Neural cell (in vitro differentiated cells): ENCODE measurements at regions not wholly inside any gene's neighbourhood (a gene's known extent, or its start where the extent isn't known, plus 50 kb on each side); places are given as distances from the start of the nearest gene placed in this dataset.

Experiments
- H2AFZ ChIP-seq: fragments of 200-600, 300-800 bp; sonication (generic), shearing (Covaris generic); 2 replicates; pipeline ENCODE4 v1.6.0; 2014; ENCODE audit warnings: low read depth, mild to moderate bottlenecking, antibody characterized with exemption, low read length, moderate library complexity
- H3F3A ChIP-seq: fragments of 200-600 bp; shearing (Covaris generic); 2 replicates; pipeline ENCODE4 v1.6.1; 2016; ENCODE audit warnings: mild to moderate bottlenecking, moderate library complexity, mixed read lengths, antibody characterized with exemption, low read length; ENCODE audit not compliant: insufficient read depth, poor library complexity, severe bottlenecking
- H3K27ac ChIP-seq: fragments of 200-600, 300-800 bp; sonication (generic), shearing (Covaris generic); 2 replicates; pipeline ENCODE4 v1.5.1; 2014; ENCODE audit warnings: mild to moderate bottlenecking, low read length, moderate library complexity
- H3K27me3 ChIP-seq: fragments of 300-800, 200-600 bp; sonication (generic), shearing (Covaris generic); 2 replicates; pipeline ENCODE4 v1.6.0; 2014; ENCODE audit warnings: mild to moderate bottlenecking, low read depth, low read length, moderate library complexity; ENCODE audit not compliant: insufficient read depth
- H3K36me3 ChIP-seq: fragments of 300-800, 200-600 bp; sonication (generic), shearing (Covaris generic); 2 replicates; pipeline ENCODE4 v1.5.1; 2014; ENCODE audit warnings: mild to moderate bottlenecking, antibody characterized with exemption, low read length, moderate library complexity; ENCODE audit not compliant: insufficient read depth
- H3K4me2 ChIP-seq: fragments of 300-800, 200-600 bp; sonication (generic), shearing (Covaris generic); 2 replicates; pipeline ENCODE4 v1.6.0; 2014; ENCODE audit warnings: mild to moderate bottlenecking, low read length
- H3K4me3 ChIP-seq: fragments of 300-800, 200-600 bp; sonication (generic), shearing (Covaris generic); 2 replicates; pipeline ENCODE4 v1.5.1; 2014; ENCODE audit warnings: mild to moderate bottlenecking, low read length, moderate library complexity
- H3K79me2 ChIP-seq: fragments of 200-600 bp; shearing (Covaris generic); replicated peaks from 2 replicates; pipeline ENCODE4 v1.6.0; 2014; ENCODE audit warnings: mild to moderate bottlenecking, low read length, moderate library complexity; ENCODE audit not compliant: insufficient read depth
- H3K9ac ChIP-seq: fragments of 300-800, 200-600 bp; sonication (generic), shearing (Covaris generic); 2 replicates; pipeline ENCODE4 v1.6.1; 2016; ENCODE audit warnings: mild to moderate bottlenecking, low read length, mixed read lengths
- H3K9me2 ChIP-seq: fragments of 200-600 bp; shearing (Covaris generic); 2 replicates; pipeline ENCODE4 v1.6.1; 2016; ENCODE audit warnings: mild to moderate bottlenecking, low read length, mixed read lengths; ENCODE audit not compliant: insufficient read depth
- H3K9me3 ChIP-seq: fragments of 200-600, 300-800 bp; sonication (generic), shearing (Covaris generic); 2 replicates; pipeline ENCODE4 v1.6.1; 2016; ENCODE audit warnings: mild to moderate bottlenecking, mixed run types, low read length, moderate library complexity, mixed read lengths
- H4K20me1 ChIP-seq: fragments of 200-600 bp; shearing (Covaris generic); 2 replicates; pipeline ENCODE4 v1.6.1; 2016; ENCODE audit warnings: mild to moderate bottlenecking, mixed run types; ENCODE audit not compliant: insufficient read depth
- EP300 ChIP-seq: fragments of 450-650 bp; conservative IDR thresholded peaks from 2 replicates; pipeline ENCODE4 v1.6.1; 2014; ENCODE audit warnings: antibody characterized with exemption, mild to moderate bottlenecking, moderate library complexity; ENCODE audit not compliant: poor library complexity, severe bottlenecking
- EZH2 ChIP-seq: fragments of 200-600, 300-800 bp; shearing (Covaris generic), sonication (generic); IDR thresholded peaks from 2 replicates; pipeline ENCODE4 v1.6.1; 2014; ENCODE audit warnings: antibody characterized with exemption, low read length, borderline replicate concordance, mild to moderate bottlenecking; ENCODE audit not compliant: insufficient read depth, poor library complexity, severe bottlenecking
- MXI1 ChIP-seq: fragments of 450-650 bp; conservative IDR thresholded peaks from 2 replicates; pipeline ENCODE4 v1.6.1; 2014; ENCODE audit warnings: antibody characterized with exemption, mild to moderate bottlenecking; ENCODE audit not compliant: poor library complexity, severe bottlenecking
- POLR2AphosphoS5 ChIP-seq: IDR thresholded peaks from 2 replicates; pipeline ENCODE4 v1.6.1; 2012
- RAD21 ChIP-seq: fragments of 450-650 bp; conservative IDR thresholded peaks from 2 replicates; pipeline ENCODE4 v1.6.1; 2014; ENCODE audit warnings: antibody characterized with exemption, mild to moderate bottlenecking, moderate library complexity
- SMC3 ChIP-seq: fragments of 450-650 bp; conservative IDR thresholded peaks from 2 replicates; pipeline ENCODE4 v1.6.1; 2014; ENCODE audit warnings: antibody characterized with exemption, mild to moderate bottlenecking, moderate library complexity; ENCODE audit not compliant: poor library complexity
- TAF1 ChIP-seq: IDR thresholded peaks from 2 replicates; pipeline ENCODE4 v1.6.1; 2012; ENCODE audit warnings: low read depth
- TF ChIP-seq, protein P1 (sequence below): IDR thresholded peaks from 2 replicates; pipeline ENCODE4 v1.6.1; 2012; ENCODE audit warnings: borderline replicate concordance
- TF ChIP-seq, protein P2 (sequence below): fragments of 450-650 bp; IDR thresholded peaks from 2 replicates; pipeline ENCODE4 v1.5.1; 2014; ENCODE audit warnings: antibody characterized with exemption, mild to moderate bottlenecking, moderate library complexity; ENCODE audit not compliant: poor library complexity, severe bottlenecking

DNA sequence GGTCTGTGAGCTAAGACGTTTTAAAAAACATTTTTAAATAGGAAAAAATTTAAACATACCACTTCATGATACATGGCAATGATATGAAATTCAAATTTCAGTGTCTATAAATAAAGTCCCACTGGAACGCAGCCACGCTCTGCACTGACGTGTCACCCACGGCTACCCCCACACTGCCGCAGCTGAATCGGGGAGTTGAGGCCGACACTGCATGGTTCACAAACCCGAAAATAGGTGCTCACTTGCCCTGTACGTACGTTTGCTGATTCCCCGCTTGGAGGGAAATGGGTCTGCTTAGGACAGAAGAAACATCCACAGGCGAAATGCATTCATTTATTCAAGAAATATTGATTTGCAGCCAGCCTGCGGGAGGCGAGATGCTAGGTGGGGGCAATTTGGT lies 1342.3 kb downstream of the TBC1D22A start:
- no peak overlapping the region for H3K4me3 ChIP-seq
- peaks cover 7% of the 10 kb centered on the region for H3K9me3 ChIP-seq
- no peak overlapping the region for H3K4me2 ChIP-seq
- no peaks in the 10 kb centered on the region for H3K36me3 ChIP-seq
- H3K9me2 ChIP-seq: no peaks in the 10 kb centered on the region
- no peak overlapping the region for H3K9ac ChIP-seq
- no peaks in the 10 kb centered on the region for H3F3A ChIP-seq
- no peak overlapping the region for H3K27ac ChIP-seq
- H3K79me2 ChIP-seq: no peaks in the 10 kb centered on the region
- TF ChIP-seq POLR2AphosphoS5: no peak
- no peaks in the 10 kb centered on the region for H4K20me1 ChIP-seq
- H3K27me3 ChIP-seq: no peaks in the 10 kb centered on the region
- H2AFZ ChIP-seq: no peak overlapping the region

DNA sequence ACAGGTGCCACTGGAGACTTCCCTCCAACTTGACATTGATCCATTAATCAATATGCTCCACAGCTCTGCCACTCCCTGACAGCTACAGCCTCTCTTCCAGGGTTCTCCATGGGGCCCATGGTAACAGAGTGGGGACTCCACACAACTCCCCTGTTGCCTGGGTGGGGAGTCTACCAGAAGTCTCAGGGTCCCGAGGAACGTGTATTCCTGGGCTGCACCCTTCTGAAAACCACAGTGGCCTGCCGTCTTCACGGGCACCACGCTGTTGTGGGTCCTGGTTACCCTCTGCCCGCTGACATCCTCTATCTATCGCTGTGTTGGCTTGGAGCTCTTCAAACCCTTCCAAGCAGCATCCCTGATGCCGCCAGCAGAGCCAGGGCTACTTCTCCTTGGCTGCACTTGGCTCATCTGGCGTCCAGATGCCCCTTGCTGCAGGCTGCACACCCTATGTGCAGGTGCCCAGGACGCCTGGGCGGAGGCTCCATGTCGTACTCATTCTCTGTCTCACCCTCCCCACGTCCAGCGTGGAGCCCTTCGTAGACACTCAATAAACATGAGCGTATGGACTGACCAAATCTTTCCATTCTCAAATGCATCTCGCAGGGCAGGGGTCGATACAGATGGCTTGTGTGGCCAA lies 1341.8 kb downstream of the TBC1D22A start:
- Histone ChIP-seq H3K9me2 (no peaks in the 10 kb centered on the region), H3K27me3 (no peaks in the 10 kb centered on the region), H3K9me3 (peaks cover 7% of the 10 kb centered on the region), H3K36me3 (no peaks in the 10 kb centered on the region), H3K4me2 (no peak overlapping the region), H3K27ac (no peak overlapping the region), H3K79me2 (no peaks in the 10 kb centered on the region), H4K20me1 (no peaks in the 10 kb centered on the region), H3F3A (no peaks in the 10 kb centered on the region), H2AFZ (no peak overlapping the region), H3K4me3 (no peak overlapping the region), H3K9ac (no peak overlapping the region)
- TF ChIP-seq EZH2: no peak
- TF ChIP-seq, protein P1, sequence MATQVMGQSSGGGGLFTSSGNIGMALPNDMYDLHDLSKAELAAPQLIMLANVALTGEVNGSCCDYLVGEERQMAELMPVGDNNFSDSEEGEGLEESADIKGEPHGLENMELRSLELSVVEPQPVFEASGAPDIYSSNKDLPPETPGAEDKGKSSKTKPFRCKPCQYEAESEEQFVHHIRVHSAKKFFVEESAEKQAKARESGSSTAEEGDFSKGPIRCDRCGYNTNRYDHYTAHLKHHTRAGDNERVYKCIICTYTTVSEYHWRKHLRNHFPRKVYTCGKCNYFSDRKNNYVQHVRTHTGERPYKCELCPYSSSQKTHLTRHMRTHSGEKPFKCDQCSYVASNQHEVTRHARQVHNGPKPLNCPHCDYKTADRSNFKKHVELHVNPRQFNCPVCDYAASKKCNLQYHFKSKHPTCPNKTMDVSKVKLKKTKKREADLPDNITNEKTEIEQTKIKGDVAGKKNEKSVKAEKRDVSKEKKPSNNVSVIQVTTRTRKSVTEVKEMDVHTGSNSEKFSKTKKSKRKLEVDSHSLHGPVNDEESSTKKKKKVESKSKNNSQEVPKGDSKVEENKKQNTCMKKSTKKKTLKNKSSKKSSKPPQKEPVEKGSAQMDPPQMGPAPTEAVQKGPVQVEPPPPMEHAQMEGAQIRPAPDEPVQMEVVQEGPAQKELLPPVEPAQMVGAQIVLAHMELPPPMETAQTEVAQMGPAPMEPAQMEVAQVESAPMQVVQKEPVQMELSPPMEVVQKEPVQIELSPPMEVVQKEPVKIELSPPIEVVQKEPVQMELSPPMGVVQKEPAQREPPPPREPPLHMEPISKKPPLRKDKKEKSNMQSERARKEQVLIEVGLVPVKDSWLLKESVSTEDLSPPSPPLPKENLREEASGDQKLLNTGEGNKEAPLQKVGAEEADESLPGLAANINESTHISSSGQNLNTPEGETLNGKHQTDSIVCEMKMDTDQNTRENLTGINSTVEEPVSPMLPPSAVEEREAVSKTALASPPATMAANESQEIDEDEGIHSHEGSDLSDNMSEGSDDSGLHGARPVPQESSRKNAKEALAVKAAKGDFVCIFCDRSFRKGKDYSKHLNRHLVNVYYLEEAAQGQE: no peak
- no peak for TF ChIP-seq EP300
- TF ChIP-seq, protein P2, sequence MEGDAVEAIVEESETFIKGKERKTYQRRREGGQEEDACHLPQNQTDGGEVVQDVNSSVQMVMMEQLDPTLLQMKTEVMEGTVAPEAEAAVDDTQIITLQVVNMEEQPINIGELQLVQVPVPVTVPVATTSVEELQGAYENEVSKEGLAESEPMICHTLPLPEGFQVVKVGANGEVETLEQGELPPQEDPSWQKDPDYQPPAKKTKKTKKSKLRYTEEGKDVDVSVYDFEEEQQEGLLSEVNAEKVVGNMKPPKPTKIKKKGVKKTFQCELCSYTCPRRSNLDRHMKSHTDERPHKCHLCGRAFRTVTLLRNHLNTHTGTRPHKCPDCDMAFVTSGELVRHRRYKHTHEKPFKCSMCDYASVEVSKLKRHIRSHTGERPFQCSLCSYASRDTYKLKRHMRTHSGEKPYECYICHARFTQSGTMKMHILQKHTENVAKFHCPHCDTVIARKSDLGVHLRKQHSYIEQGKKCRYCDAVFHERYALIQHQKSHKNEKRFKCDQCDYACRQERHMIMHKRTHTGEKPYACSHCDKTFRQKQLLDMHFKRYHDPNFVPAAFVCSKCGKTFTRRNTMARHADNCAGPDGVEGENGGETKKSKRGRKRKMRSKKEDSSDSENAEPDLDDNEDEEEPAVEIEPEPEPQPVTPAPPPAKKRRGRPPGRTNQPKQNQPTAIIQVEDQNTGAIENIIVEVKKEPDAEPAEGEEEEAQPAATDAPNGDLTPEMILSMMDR: no peak
- TF ChIP-seq RAD21: no peak
- TF ChIP-seq SMC3: no peak
- no peak for TF ChIP-seq POLR2AphosphoS5
- TF ChIP-seq TAF1: no peak
- no peak for TF ChIP-seq MXI1
